GM12878 (cell line): ENCODE measurements at regions not wholly inside any gene's neighbourhood (a gene's known extent, or its start where the extent isn't known, plus 50 kb on each side); places are given as distances from the start of the nearest gene placed in this dataset.

Experiments used
- ATAC-seq: fragments of 200-7000 bp; cut with Tn5 transposase; 3 replicates; pipeline ENCODE4 v1.9.1; 2020; ENCODE audit warnings: mild to moderate bottlenecking, moderate library complexity
- BruUV-seq: library from RNA; stranded (reverse); fragments of 400-500 nt; replicated peaks from 2 replicates; lab custom pipeline; 2021; lab: Mats Ljungman, UMichigan
- CTCF ChIA-PET: fragments of 300-600 bp; sonication (Branson Sonifier 250); formaldehyde crosslinking; extraction: SDS; loops from one replicate; lab custom pipeline; 2021; ENCODE audit warnings: inconsistent platforms; lab: Yijun Ruan, JAX
- POLR2A ChIA-PET: fragments of 350-600 bp; formaldehyde crosslinking; extraction: SDS; loops from one replicate; lab custom pipeline; 2021; ENCODE audit warnings: inconsistent platforms; lab: Charles Lee
- RAD21 ChIA-PET: fragments of 300-600 bp; sonication (Branson Sonifier 250); formaldehyde crosslinking; loops from one replicate; lab custom pipeline; 2023; ENCODE audit warnings: antibody characterized with exemption; ENCODE audit not compliant: unreplicated experiment; lab: Charles Lee
- SMC1A ChIA-PET: fragments of 300-600 bp; sonication (Branson Sonifier 250); formaldehyde crosslinking; loops from one replicate; lab custom pipeline; 2023; ENCODE audit not compliant: unreplicated experiment, uncharacterized antibody; lab: Charles Lee
- DNase-seq: peaks from one replicate; pipeline ENCODE4 v3.0.0-alpha.2; 2011; ENCODE audit warnings: low read depth, low spot score
- FAIRE-seq: peaks from 3 replicates; lab custom pipeline; 2011; peaks lifted over from hg19 to GRCh38; lab: Jason Lieb, UNC
- H2AFZ ChIP-seq: 2 replicates; pipeline ENCODE4 v1.6.0; 2011; ENCODE audit warnings: low read depth, low read length, control low read depth; ENCODE audit not compliant: control insufficient read depth
- H3K27ac ChIP-seq: 2 replicates; pipeline ENCODE4 v1.5.1; 2011; ENCODE audit warnings: control low read depth; ENCODE audit not compliant: control insufficient read depth, insufficient read depth
- H3K27me3 ChIP-seq, 2 experiments: replicated peaks in 1 of 2; 2 replicates each; pipeline versions ENCODE4 v1.6.0 to v1.6.1; 2011; ENCODE audit warnings: low read length in 1 of 2; ENCODE audit not compliant: control insufficient read depth in 2 of 2, insufficient read depth in 2 of 2
- H3K36me3 ChIP-seq, 2 experiments: 2 replicates each; pipeline ENCODE4 v1.5.1; 2011; ENCODE audit warnings: low read length in 1 of 2; ENCODE audit not compliant: control insufficient read depth in 2 of 2, insufficient read depth in 2 of 2
- H3K4me1 ChIP-seq: 2 replicates; pipeline ENCODE4 v1.6.1; 2011; ENCODE audit warnings: mild to moderate bottlenecking, low read length, moderate library complexity, mixed read lengths; ENCODE audit not compliant: control insufficient read depth, insufficient read depth
- H3K4me2 ChIP-seq: 2 replicates; pipeline ENCODE4 v1.6.0; 2011; ENCODE audit warnings: control low read depth; ENCODE audit not compliant: control insufficient read depth, insufficient read depth
- H3K4me3 ChIP-seq: fragments of 200-600 bp; sonication (generic); 2 replicates; pipeline ENCODE4 v1.5.1; 2016
- H3K79me2 ChIP-seq: 2 replicates; pipeline ENCODE4 v1.6.0; 2011; ENCODE audit warnings: low read length; ENCODE audit not compliant: control insufficient read depth, insufficient read depth
- H3K9ac ChIP-seq: 2 replicates; pipeline ENCODE4 v1.8.0; 2011; ENCODE audit warnings: low read length, control low read depth, mixed read lengths; ENCODE audit not compliant: control insufficient read depth, insufficient read depth
- H3K9me3 ChIP-seq: replicated peaks from 3 replicates; pipeline ENCODE4 v1.5.1; 2011; ENCODE audit warnings: mild to moderate bottlenecking, low read length; ENCODE audit not compliant: control insufficient read depth, insufficient read depth
- H4K20me1 ChIP-seq: 2 replicates; pipeline ENCODE4 v1.6.0; 2011; ENCODE audit not compliant: control insufficient read depth, insufficient read depth
- ATF2 ChIP-seq: IDR thresholded peaks from 2 replicates; pipeline ENCODE4 v1.6.1; 2012; ENCODE audit warnings: low read length, inconsistent platforms
- BMI1 ChIP-seq: fragments of 450-650 bp; IDR thresholded peaks from 2 replicates; pipeline ENCODE4 v1.6.1; 2016; ENCODE audit warnings: mild to moderate bottlenecking, moderate library complexity, borderline replicate concordance
- CHD1 ChIP-seq: IDR thresholded peaks from 2 replicates; pipeline ENCODE4 v1.6.1; 2012; ENCODE audit warnings: low read depth, low read length, improper control_type of control experiment
- CHD2 ChIP-seq: IDR thresholded peaks from 2 replicates; pipeline ENCODE4 v1.6.1; 2011; ENCODE audit warnings: low read depth, low read length, improper control_type of control experiment, borderline replicate concordance
- E4F1 ChIP-seq: fragments of 450-650 bp; IDR thresholded peaks from 2 replicates; pipeline ENCODE4 v1.6.1; 2018; ENCODE audit warnings: borderline replicate concordance, mild to moderate bottlenecking; ENCODE audit not compliant: partially characterized antibody
- EGR1 ChIP-seq, 2 experiments: IDR thresholded peaks; 1 replicate in 1 of 2; 2 replicates in 1 of 2; pipeline ENCODE4 v1.6.1; 2011 to 2012; ENCODE audit warnings: low read depth in 2 of 2, low read length in 2 of 2, borderline replicate concordance in 1 of 2, mild to moderate bottlenecking in 1 of 2, moderate library complexity in 1 of 2
- JUNB ChIP-seq: IDR thresholded peaks from 2 replicates; pipeline ENCODE4 v1.6.1; 2016; ENCODE audit warnings: antibody characterized with exemption, mild to moderate bottlenecking
- JUND ChIP-seq: IDR thresholded peaks from 2 replicates; pipeline ENCODE4 v1.6.1; 2012; ENCODE audit warnings: low read depth, mild to moderate bottlenecking, low read length, improper control_type of control experiment, moderate library complexity
- MEF2A ChIP-seq: IDR thresholded peaks from 2 replicates; pipeline ENCODE4 v1.6.1; 2011; ENCODE audit warnings: low read depth, mild to moderate bottlenecking, low read length, moderate library complexity; ENCODE audit not compliant: insufficient read depth
- PAX8 ChIP-seq: fragments of 450-650 bp; IDR thresholded peaks from 2 replicates; pipeline ENCODE4 v1.6.1; 2017; ENCODE audit warnings: mild to moderate bottlenecking, moderate library complexity
- POLR2A ChIP-seq: IDR thresholded peaks from 2 replicates; pipeline ENCODE4 v1.6.1; 2011; ENCODE audit warnings: low read depth, mild to moderate bottlenecking, low read length
- REST ChIP-seq: IDR thresholded peaks from 2 replicates; pipeline ENCODE4 v1.6.1; 2012; ENCODE audit warnings: mild to moderate bottlenecking, low read depth, low read length
- SIN3A ChIP-seq: IDR thresholded peaks from 2 replicates; pipeline ENCODE4 v1.6.1; 2012; ENCODE audit warnings: low read depth, low read length, improper control_type of control experiment
- SMAD1 ChIP-seq: fragments of 450-650 bp; IDR thresholded peaks from 2 replicates; pipeline ENCODE4 v1.6.1; 2018; ENCODE audit warnings: mild to moderate bottlenecking, low read depth; ENCODE audit not compliant: partially characterized antibody
- SMARCA5 ChIP-seq: fragments of 450-650 bp; IDR thresholded peaks from 2 replicates; pipeline ENCODE4 v1.6.1; 2017; ENCODE audit warnings: mild to moderate bottlenecking
- SMC3 ChIP-seq: IDR thresholded peaks from 2 replicates; pipeline ENCODE4 v1.6.1; 2011; ENCODE audit warnings: low read length, improper control_type of control experiment, borderline replicate concordance
- STAT1 ChIP-seq: fragments of 450-650 bp; conservative IDR thresholded peaks from 2 replicates; pipeline ENCODE4 v1.6.1; 2014; ENCODE audit warnings: antibody characterized with exemption, mild to moderate bottlenecking
- TCF7 ChIP-seq: IDR thresholded peaks from 2 replicates; pipeline ENCODE4 v1.6.1; 2014; ENCODE audit warnings: antibody characterized with exemption, borderline replicate concordance
- USF2 ChIP-seq: IDR thresholded peaks from 2 replicates; pipeline ENCODE4 v1.6.1; 2011; ENCODE audit warnings: low read depth, low read length, improper control_type of control experiment, borderline replicate concordance
- WGBS: methylation state at CpG from one replicate; pipeline ENCODE4 v1.1.6; 2016; ENCODE audit warnings: low lambda C conversion rate; ENCODE audit not compliant: insufficient replicate concordance, insufficient coverage; ENCODE audit errors: missing lambda C conversion rate; 5-methylcytosine and 5-hydroxymethylcytosine counted together
- in situ Hi-C: fragments of 300-500 bp; cut with MboI; formaldehyde crosslinking; loops from 9 replicates; pipeline ENCODE4 v1.14.3; 2018; ENCODE audit warnings: mixed read lengths
- intact Hi-C: fragments of 100-400 bp; cut with micrococcal nuclease; formaldehyde crosslinking; loops from one replicate; pipeline ENCODE4 v1.14.2; 2022; ENCODE audit not compliant: unreplicated experiment

- no peak overlapping the region for H2AFZ ChIP-seq
- 14% methylated on average over 4 of the region's 4 CpGs for WGBS
- in situ Hi-C loops, result no loop called here
- SMC1A ChIA-PET, result interaction anchor here (0.6 to 1.5 kb wide), 2 partner anchors 9 to 48 kb away, joined by 3 to 6 read pairs; no protein-coding TSS in a partner anchor
- intact Hi-C loops, result no loop called here
- H3K4me2 ChIP-seq, result no peak overlapping the region
- BruUV-seq, result no TSS peak
- no peaks in the 10 kb centered on the region for H3K9me3 ChIP-seq
- ATAC-seq (no peak), DNase-seq (no peak), FAIRE-seq (no peak)
- RAD21 ChIA-PET, result no interaction called here
- H3K79me2 ChIP-seq, result no peaks in the 10 kb centered on the region
- H3K36me3 ChIP-seq, result no peaks in the 10 kb centered on the region
- no peak overlapping the region for H3K9ac ChIP-seq
- POLR2A ChIA-PET, result no interaction called here
- no peak overlapping the region for H3K4me3 ChIP-seq
- no peaks in the 10 kb centered on the region for H4K20me1 ChIP-seq
- H3K4me1 ChIP-seq, result no peaks in the 10 kb centered on the region
- H3K27me3 ChIP-seq, result no peaks in the 10 kb centered on the region
- no peak overlapping the region for H3K27ac ChIP-seq
- CTCF ChIA-PET, result interaction anchor here (0.7 to 0.8 kb wide), 2 partner anchors 28 to 45 kb away, joined by 3 to 4 read pairs; no protein-coding TSS in a partner anchor
- TF ChIP-seq SMAD1 (no peak), CHD2 (no peak), CHD1 (no peak), MEF2A (no peak), E4F1 (no peak), SMC3 (no peak), ATF2 (no peak), POLR2A (no peak), BMI1 (no peak), JUND (no peak), JUNB (no peak), REST (no peak), STAT1 (no peak), SMARCA5 (no peak), SIN3A (no peak), TCF7 (no peak), PAX8 (no peak), EGR1 (IDR thresholded peaks at IDR 0.05; ENCODE audit: borderline replicate concordance in 1 of 2, low read depth in 2 of 2, low read length in 2 of 2) (no peak), USF2 (no peak)
Observed at GRCh38 chr16:80007231-80007630, 406.7 kb upstream of the MAF start.
